B cell (primary cell): ENCODE measurements at regions not wholly inside any gene's neighbourhood (a gene's known extent, or its start where the extent isn't known, plus 50 kb on each side); places are given as distances from the start of the nearest gene placed in this dataset.

ENCODE experiments used
- ATAC-seq: fragments of 200-7000 bp; cut with Tn5 transposase; one replicate; pipeline ENCODE4 v1.10.0; 2021; ENCODE audit warnings: low read depth, mild to moderate bottlenecking, moderate number of reproducible peaks, moderate library complexity
- CTCF ChIA-PET: fragments of 350-600 bp; sonication (Branson Sonifier 250); formaldehyde crosslinking; loops from one replicate; lab custom pipeline; 2021; ENCODE audit warnings: antibody characterized with exemption, inconsistent platforms; lab: Charles Lee
- POLR2A ChIA-PET: fragments of 350-600 bp; sonication (Branson Sonifier 250); formaldehyde crosslinking; loops from one replicate; lab custom pipeline; 2021; ENCODE audit warnings: antibody characterized with exemption; lab: Charles Lee
- DNase-seq: peaks from one replicate; pipeline ENCODE4 v3.0.0; 2013
- H2AFZ ChIP-seq: 2 replicates; pipeline ENCODE4 v1.6.1; 2012; ENCODE audit warnings: mild to moderate bottlenecking, low read depth, low read length; ENCODE audit not compliant: insufficient read depth, poor library complexity, severe bottlenecking
- H3K27ac ChIP-seq, 2 donors: 1 replicate in 1 of 2; 2 replicates in 1 of 2; pipeline ENCODE4 v1.5.1; 2012 to 2013; ENCODE audit warnings: low read length in 2 of 2, mild to moderate bottlenecking in 2 of 2, moderate library complexity in 1 of 2
- H3K27me3 ChIP-seq, 4 experiments: fragments of 200-600 bp in 1 of 4; sonication (generic) in 1 of 4; replicated peaks in 1 of 4; 1 replicate in 2 of 4; 2 replicates in 2 of 4; pipeline versions ENCODE4 v1.6.1 to v1.7.0; 2013 to 2016; ENCODE audit warnings: low read length in 3 of 4, mild to moderate bottlenecking in 2 of 4, mixed read lengths in 1 of 4, moderate library complexity in 1 of 4; ENCODE audit not compliant: insufficient read depth in 4 of 4, control insufficient read depth in 3 of 4; ENCODE audit errors: control extremely low read depth in 1 of 4
- H3K36me3 ChIP-seq, 2 experiments: replicated peaks in 1 of 2; 1 replicate in 1 of 2; 2 replicates in 1 of 2; pipeline versions ENCODE4 v1.6.1 to v1.7.1; 2013; ENCODE audit warnings: low read length in 1 of 2; ENCODE audit not compliant: insufficient read depth in 2 of 2, control insufficient read depth in 1 of 2; ENCODE audit errors: control extremely low read depth in 1 of 2, extremely low read depth in 1 of 2
- H3K4me1 ChIP-seq, 2 donors: fragments of 200-600 bp in 1 of 2; sonication (generic) in 1 of 2; 1 replicate in 1 of 2; 2 replicates in 1 of 2; pipeline versions ENCODE4 v1.5.1 to v1.6.1; 2013 to 2017; ENCODE audit warnings: low read length in 2 of 2; ENCODE audit not compliant: control insufficient read depth in 2 of 2, insufficient read depth in 2 of 2
- H3K4me2 ChIP-seq: replicated peaks from 2 replicates; pipeline ENCODE3; 2012; ENCODE audit warnings: mild to moderate bottlenecking, low read depth, low read length; ENCODE audit not compliant: poor library complexity, severe bottlenecking
- H3K4me3 ChIP-seq, 5 experiments: fragments of 200-600 bp in 1 of 5; sonication (generic) in 1 of 5; 1 replicate in 3 of 5; 2 replicates in 2 of 5; pipeline versions ENCODE4 v1.5.1 to v1.7.0; 2011 to 2016; ENCODE audit warnings: low read length in 4 of 5, mild to moderate bottlenecking in 4 of 5, low read depth in 2 of 5, control low read depth in 1 of 5, moderate library complexity in 1 of 5; ENCODE audit not compliant: insufficient read depth in 1 of 5; ENCODE audit errors: control extremely low read depth in 1 of 5, extremely low read depth in 1 of 5
- H3K79me2 ChIP-seq: fragments of 200-600 bp; sonication (generic); one replicate; pipeline ENCODE4 v1.6.0; 2016; ENCODE audit warnings: low read length; ENCODE audit not compliant: control insufficient read depth, insufficient read depth
- H3K9ac ChIP-seq: fragments of 200-600 bp; sonication (generic); 2 replicates; pipeline ENCODE4 v1.6.1; 2017; ENCODE audit warnings: mild to moderate bottlenecking, low read length, moderate library complexity
- H3K9me3 ChIP-seq, 3 donors: one replicate each; pipeline versions ENCODE4 v1.6.1 to v1.7.1; 2013; ENCODE audit warnings: low read length in 2 of 3; ENCODE audit not compliant: control insufficient read depth in 2 of 3, insufficient read depth in 1 of 3; ENCODE audit errors: control extremely low read depth in 1 of 3
- H4K20me1 ChIP-seq: 2 replicates; pipeline ENCODE4 v1.6.0; 2012; ENCODE audit warnings: mild to moderate bottlenecking, low read length; ENCODE audit not compliant: insufficient read depth, control insufficient read depth, poor library complexity, severe bottlenecking
- H3K27ac Mint-ChIP-seq: one replicate; pipeline ENCODE4 v1.8.0; 2021; ENCODE audit warnings: mixed read lengths
- H3K27me3 Mint-ChIP-seq: one replicate; pipeline ENCODE4 v1.8.0; 2021; ENCODE audit warnings: mixed read lengths
- H3K4me1 Mint-ChIP-seq: one replicate; pipeline ENCODE4 v1.8.0; 2021; ENCODE audit warnings: mixed read lengths
- H3K4me3 Mint-ChIP-seq: one replicate; pipeline ENCODE4 v1.8.0; 2021; ENCODE audit warnings: mixed read lengths
- H3K9me3 Mint-ChIP-seq: one replicate; pipeline ENCODE4 v1.8.0; 2022; ENCODE audit warnings: mixed read lengths; ENCODE audit not compliant: insufficient read depth
- EZH2 ChIP-seq: IDR thresholded peaks from 2 replicates; pipeline ENCODE4 v1.6.1; 2012; ENCODE audit warnings: borderline replicate concordance, low read depth, mild to moderate bottlenecking, moderate library complexity, low read length; ENCODE audit not compliant: insufficient read depth, poor library complexity, severe bottlenecking
- WGBS: methylation state at CpG from one replicate; pipeline ENCODE4 v1.1.5; 2013; ENCODE audit warnings: missing lambda C conversion rate; ENCODE audit not compliant: insufficient coverage; 5-methylcytosine and 5-hydroxymethylcytosine counted together
- intact Hi-C: fragments of 100-400 bp; cut with micrococcal nuclease; formaldehyde crosslinking; loops from one replicate; pipeline ENCODE4 v1.10.0; 2022
- TF ChIP-seq, protein P1 (sequence below): fragments of 200-600 bp; IDR thresholded peaks from one replicate; pipeline ENCODE4 v1.8.0; 2022; ENCODE audit warnings: antibody characterized with exemption, mild to moderate bottlenecking

DNA sequence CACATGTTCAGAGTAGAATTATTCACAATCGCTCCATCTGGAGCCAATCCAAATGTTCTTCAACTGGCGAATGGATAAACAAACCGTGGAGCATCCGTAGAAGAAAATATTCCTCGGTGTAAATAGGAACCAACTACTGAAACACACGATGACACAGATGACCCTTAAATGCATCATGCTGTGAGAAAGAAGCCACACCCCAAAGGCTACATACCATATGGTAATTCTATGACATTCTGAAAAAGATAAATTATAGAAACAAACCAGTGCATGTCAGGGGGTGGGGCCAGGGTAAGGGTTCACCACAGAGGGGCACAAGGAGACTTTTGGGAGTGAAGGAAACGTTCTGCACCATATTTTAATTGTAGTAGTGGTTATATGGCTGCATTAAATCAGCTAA is 312.2 kb upstream of the SMIM21 start:
- Histone ChIP-seq H3K79me2 (no peaks in the 10 kb centered on the region), H2AFZ (no peak overlapping the region), H3K9me3 (peaks cover 0 to 8% (median 0%) of the 10 kb centered on the region in 3 donors), H3K4me2 (no peak overlapping the region), H4K20me1 (no peaks in the 10 kb centered on the region), H3K4me1 (no peaks in the 10 kb centered on the region), H3K4me3 (no peak overlapping the region), H3K27ac (no peak overlapping the region), H3K9ac (no peak overlapping the region), H3K27me3 (no peaks in the 10 kb centered on the region), H3K36me3 (no peaks in the 10 kb centered on the region)
- Mint-ChIP-seq H3K9me3 (peaks cover 5% of the 10 kb centered on the region), H3K4me1 (no peaks in the 10 kb centered on the region), H3K27me3 (no peaks in the 10 kb centered on the region), H3K27ac (no peak overlapping the region), H3K4me3 (no peak overlapping the region)
- intact Hi-C loops = no loop called here
- DNase-seq (no peak), ATAC-seq (no peak)
- ChIA-PET POLR2A (no interaction called here), CTCF (no interaction called here)
- TF ChIP-seq, protein P1, sequence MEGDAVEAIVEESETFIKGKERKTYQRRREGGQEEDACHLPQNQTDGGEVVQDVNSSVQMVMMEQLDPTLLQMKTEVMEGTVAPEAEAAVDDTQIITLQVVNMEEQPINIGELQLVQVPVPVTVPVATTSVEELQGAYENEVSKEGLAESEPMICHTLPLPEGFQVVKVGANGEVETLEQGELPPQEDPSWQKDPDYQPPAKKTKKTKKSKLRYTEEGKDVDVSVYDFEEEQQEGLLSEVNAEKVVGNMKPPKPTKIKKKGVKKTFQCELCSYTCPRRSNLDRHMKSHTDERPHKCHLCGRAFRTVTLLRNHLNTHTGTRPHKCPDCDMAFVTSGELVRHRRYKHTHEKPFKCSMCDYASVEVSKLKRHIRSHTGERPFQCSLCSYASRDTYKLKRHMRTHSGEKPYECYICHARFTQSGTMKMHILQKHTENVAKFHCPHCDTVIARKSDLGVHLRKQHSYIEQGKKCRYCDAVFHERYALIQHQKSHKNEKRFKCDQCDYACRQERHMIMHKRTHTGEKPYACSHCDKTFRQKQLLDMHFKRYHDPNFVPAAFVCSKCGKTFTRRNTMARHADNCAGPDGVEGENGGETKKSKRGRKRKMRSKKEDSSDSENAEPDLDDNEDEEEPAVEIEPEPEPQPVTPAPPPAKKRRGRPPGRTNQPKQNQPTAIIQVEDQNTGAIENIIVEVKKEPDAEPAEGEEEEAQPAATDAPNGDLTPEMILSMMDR = no peak
- no peak for TF ChIP-seq EZH2
- 67% methylated on average over 3 of the region's 7 CpGs for WGBS

DNA sequence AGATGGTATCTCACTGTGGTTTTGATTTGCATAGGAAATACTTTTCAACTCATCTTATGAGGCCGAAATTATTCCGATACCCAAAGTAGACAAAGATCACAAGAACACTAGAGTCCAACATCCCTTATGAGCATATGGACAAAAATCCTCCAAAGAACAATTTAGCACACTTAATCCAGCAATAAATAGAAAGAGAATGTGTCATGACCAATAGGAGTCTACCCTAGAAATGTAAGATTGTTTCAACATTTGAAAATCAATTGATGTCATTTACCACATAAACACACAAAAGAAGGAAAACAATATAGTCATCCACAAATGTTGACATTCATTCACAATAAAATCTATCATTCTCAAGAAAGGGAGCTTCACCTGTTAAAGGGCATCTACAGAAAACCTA is 307.8 kb upstream of the SMIM21 start:
- Histone ChIP-seq H3K4me2 (no peak overlapping the region), H3K36me3 (no peaks in the 10 kb centered on the region), H3K4me3 (no peak overlapping the region), H4K20me1 (no peaks in the 10 kb centered on the region), H2AFZ (no peak overlapping the region), H3K4me1 (no peaks in the 10 kb centered on the region), H3K9ac (no peak overlapping the region), H3K79me2 (no peaks in the 10 kb centered on the region), H3K27me3 (no peaks in the 10 kb centered on the region), H3K27ac (no peak overlapping the region), H3K9me3 (peaks cover 0 to 8% (median 0%) of the 10 kb centered on the region in 3 donors)
- H3K4me3 Mint-ChIP-seq = no peak overlapping the region
- ChIA-PET CTCF (no interaction called here), POLR2A (no interaction called here)
- DNase-seq (no peak), ATAC-seq (no peak)
- no CpG with 5 or more reads among the region's 2 CpGs for WGBS
- H3K4me1 Mint-ChIP-seq = no peaks in the 10 kb centered on the region
- peaks cover 3% of the 10 kb centered on the region for H3K27me3 Mint-ChIP-seq
- intact Hi-C loops = no loop called here
- no peak for TF ChIP-seq EZH2
- TF ChIP-seq, protein P1 = no peak
- H3K9me3 Mint-ChIP-seq = peaks cover 10% of the 10 kb centered on the region
- H3K27ac Mint-ChIP-seq = no peak overlapping the region
